ENCODE measurements at regions not wholly inside any gene's neighbourhood (a gene's known extent, or its start where the extent isn't known, plus 50 kb on each side); places are given as distances from the start of the nearest gene placed in this dataset.
"Not testable (repeated sequence)": the region's sequence is repeated elsewhere in the genome, so short reads cannot be mapped to it uniquely, and the experiment has no call there.

GRCh38 chrX:128000033-128000432 lies 52.2 kb downstream of the ACTRT1 start:
- DNase-seq (ENCODE audit: low read depth in 2 of 2) = not testable (repeated sequence)

GRCh38 chrX:127963696-127964095 lies 88.5 kb downstream of the ACTRT1 start:
- no peak for DNase-seq (ENCODE audit: low read depth in 2 of 2)
- H3K4me3 ChIP-seq (replicated peaks in 1 of 2; ENCODE audit: low read depth in 2 of 2, low read length in 2 of 2) = no peak overlapping the region
- TF ChIP-seq CTCF (IDR thresholded peaks at IDR 0.05; ENCODE audit: low read depth, low read length) = no peak

More at GRCh38 chrX:128000033-128000432, 52.2 kb downstream of the ACTRT1 start:
- not testable (repeated sequence) for H3K4me3 ChIP-seq (replicated peaks in 1 of 2; ENCODE audit: low read depth in 2 of 2, low read length in 2 of 2)

- DNase-seq (ENCODE audit: low read depth in 2 of 2) = no peak
- TF ChIP-seq CTCF (IDR thresholded peaks at IDR 0.05; ENCODE audit: low read depth, low read length) = no peak
- H3K4me3 ChIP-seq (replicated peaks in 1 of 2; ENCODE audit: low read depth in 2 of 2, low read length in 2 of 2) = no peak overlapping the region
Observed at GRCh38 chrX:127947450-127947849, 104.8 kb downstream of the ACTRT1 start.

GRCh38 chrX:127943571-127943970 lies 108.6 kb downstream of the ACTRT1 start:
- no peak for TF ChIP-seq CTCF (IDR thresholded peaks at IDR 0.05; ENCODE audit: low read depth, low read length)
- H3K4me3 ChIP-seq (replicated peaks in 1 of 2; ENCODE audit: low read depth in 2 of 2, low read length in 2 of 2) = no peak overlapping the region
- DNase-seq (ENCODE audit: low read depth in 2 of 2) = no peak

GRCh38 chrX:127908384-127908783 lies 143.8 kb downstream of the ACTRT1 start:
- TF ChIP-seq CTCF (IDR thresholded peaks at IDR 0.05; ENCODE audit: low read depth, low read length) = no peak
- DNase-seq (ENCODE audit: low read depth in 2 of 2) = no peak
- H3K4me3 ChIP-seq (replicated peaks in 1 of 2; ENCODE audit: low read depth in 2 of 2, low read length in 2 of 2) = no peak overlapping the region

GRCh38 chrX:127888767-127889166 lies 163.4 kb downstream of the ACTRT1 start:
- no peak overlapping the region for H3K4me3 ChIP-seq (replicated peaks in 1 of 2; ENCODE audit: low read depth in 2 of 2, low read length in 2 of 2)
- no peak for TF ChIP-seq CTCF (IDR thresholded peaks at IDR 0.05; ENCODE audit: low read depth, low read length)
- DNase-seq (ENCODE audit: low read depth in 2 of 2) = no peak

GRCh38 chrX:127884921-127885320 lies 167.3 kb downstream of the ACTRT1 start:
- no peak overlapping the region for H3K4me3 ChIP-seq (replicated peaks in 1 of 2; ENCODE audit: low read depth in 2 of 2, low read length in 2 of 2)
- no peak for TF ChIP-seq CTCF (IDR thresholded peaks at IDR 0.05; ENCODE audit: low read depth, low read length)
- DNase-seq (ENCODE audit: low read depth in 2 of 2) = no peak
